T-helper 1 cell (primary cell): ENCODE measurements at regions not wholly inside any gene's neighbourhood (a gene's known extent, or its start where the extent isn't known, plus 50 kb on each side); places are given as distances from the start of the nearest gene placed in this dataset.
"Not testable (repeated sequence)": the region's sequence is repeated elsewhere in the genome, so short reads cannot be mapped to it uniquely, and the experiment has no call there.

Experiments
- DNase-seq, 5 donors: peaks; one replicate each; pipeline ENCODE4 v3.0.0-alpha.2; 2012 to 2020

DNA sequence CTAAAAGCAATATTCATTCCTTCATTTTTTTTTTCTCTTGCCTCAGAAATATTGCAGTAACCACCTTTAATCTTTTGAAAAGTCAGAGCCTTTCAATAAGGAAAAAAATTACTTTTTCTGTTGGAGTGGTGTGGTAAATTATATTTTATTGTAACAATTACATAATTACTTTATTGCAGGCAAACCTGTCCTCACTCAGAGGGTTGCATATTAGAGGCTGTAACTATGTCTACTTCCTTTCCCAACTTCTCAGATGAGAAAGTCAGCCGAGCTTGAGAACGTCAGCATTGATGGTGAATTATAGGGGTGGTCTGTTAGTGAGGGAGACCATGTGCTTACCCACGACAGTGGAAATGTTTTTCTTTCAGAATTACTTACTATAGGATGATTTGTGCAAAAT is 611.8 kb downstream of the KIF4B start:
- DNase-seq = no peak

DNA sequence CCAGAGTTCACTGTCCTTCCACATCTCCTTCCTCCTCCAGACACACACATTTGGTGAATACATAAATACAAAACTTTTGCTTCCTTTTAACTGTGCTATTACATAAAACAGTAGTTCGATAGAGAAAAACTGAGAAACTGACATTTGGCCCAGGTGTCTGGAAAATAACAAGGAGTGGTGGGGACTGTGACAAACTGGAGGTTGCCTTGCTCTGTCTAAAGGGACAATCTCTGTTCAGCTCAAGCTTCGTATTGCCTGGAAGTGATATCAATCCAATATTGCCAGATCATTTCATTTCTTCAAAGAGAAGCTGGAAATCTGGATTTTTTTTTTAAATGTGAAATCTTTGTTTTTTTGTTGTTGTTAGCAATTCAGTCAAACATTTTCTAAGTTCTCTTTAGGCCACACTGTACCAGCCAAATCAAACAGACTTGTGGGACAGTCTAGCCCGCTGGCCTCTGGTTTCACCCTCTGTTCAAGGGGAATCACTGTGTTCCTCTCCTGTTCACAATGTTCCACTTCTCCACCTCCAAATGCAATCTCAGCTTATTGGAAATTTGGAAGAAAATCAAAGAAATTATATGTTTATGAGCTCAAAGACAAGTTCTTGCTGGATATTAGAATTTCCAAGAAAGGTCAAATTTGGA is 612.5 kb downstream of the KIF4B start:
- no peak for DNase-seq

DNA sequence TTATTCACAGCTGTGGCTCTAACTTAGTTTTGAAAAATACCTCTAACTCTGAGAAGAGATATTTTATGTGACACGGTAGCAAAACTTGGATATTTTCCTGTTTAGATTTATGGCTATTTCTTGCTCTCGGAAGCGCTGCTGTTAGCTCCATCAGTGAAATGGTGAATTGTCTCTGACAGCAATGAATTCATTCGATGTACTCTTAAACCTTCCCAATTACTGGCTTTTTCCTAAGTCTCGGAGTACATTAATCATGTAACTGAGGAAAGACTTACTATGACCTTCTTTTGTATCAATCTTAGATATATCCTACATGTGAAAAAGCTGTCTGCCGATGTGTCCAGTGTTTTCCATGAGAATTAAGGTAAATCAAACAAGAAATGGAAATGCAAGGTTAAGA is 613.0 kb downstream of the KIF4B start:
- no peak for DNase-seq

DNA sequence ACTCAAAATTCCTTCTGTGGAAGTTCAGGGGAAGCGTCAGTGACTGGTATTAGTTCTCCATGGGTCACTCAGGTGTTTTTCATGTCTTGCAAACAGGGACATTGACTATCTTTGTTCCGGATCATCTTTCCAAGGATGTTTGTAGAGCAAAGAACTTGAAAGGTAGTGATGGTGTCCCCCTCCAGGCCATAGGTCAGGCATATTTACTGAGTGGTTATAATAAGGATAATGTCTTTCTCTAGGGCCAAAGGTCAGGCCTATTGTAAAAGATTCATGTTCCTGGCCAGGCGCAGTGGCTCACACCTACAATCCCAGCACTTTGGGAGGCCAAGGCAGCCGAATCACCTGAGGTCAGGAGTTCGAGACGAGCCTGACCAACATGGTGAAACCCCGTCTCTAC is 614.8 kb downstream of the KIF4B start:
- DNase-seq = no peak

GRCh38 chr5:155629597-155629996 is 616.0 kb downstream of the KIF4B start:
- DNase-seq = no peak

DNA sequence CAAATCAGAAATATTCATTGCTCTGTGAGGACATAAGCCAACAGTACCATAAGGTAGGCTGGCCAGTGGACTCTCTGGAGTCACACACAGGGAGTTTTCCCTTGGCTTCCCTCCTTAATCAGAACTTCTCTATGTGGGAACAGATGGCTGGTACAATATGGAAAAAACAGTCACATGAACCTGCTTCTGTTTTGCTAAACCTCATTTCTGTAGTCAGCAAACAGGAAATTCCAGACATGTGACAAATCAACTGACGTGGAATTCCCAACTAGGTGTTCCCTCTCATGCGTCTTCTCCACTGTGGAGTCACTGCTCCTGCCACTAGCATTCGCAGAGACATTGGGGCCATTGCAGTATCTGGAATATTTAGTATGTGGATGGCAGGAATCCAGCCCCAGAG is 617.6 kb downstream of the KIF4B start:
- DNase-seq = no peak

DNA sequence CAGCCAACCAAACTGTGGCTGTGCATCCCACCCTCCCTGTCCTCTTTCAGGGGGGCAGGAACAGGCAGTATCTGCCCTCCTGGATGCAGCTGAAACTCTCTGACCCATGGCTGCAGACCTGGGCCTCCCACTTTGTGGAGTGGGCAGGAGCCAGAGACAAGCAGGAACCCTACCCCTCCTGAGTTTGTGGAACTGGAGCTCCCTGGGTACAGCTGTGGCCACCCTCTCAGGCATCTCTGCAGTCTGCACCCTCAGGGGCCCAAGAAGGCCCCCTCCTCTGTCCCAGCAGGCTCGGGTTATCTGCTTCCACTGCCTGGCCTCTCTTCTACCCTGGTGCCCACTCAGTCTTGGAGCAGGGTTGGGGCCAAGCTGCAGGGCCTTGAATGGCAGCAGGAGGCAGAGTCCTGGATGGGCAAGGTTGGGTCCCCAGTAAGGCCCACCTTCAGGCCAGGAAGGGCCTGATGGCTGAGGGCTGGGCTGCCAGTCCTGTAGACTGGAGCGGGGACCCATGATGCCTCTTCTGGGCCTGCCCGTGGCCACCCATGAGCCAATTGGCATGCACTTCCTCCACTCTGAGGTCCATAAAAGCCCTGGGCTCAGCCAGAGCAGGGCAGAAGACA is 619.9 kb downstream of the KIF4B start:
- no peak for DNase-seq

DNA sequence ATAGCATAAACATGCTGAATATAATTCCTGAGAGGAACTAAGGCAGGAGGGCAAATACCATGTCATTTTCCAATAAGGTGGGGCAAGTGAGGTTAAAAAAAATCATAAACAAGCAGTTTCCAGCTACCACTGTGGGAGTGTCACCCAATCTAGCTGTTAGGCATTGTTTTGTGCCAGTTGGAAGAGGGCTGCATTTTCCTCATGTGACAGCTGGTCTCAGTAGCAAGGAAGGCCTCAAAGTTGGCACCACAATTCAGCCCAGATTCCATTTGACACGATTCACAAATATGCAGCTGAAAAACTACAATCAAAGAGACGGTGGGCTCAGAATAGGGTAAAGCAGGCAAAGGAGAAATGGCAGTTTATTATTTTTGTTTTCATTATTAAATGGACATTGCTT is 636.1 kb downstream of the KIF4B start:
- no peak for DNase-seq

GRCh38 chr5:155655569-155655968 is 642.0 kb downstream of the KIF4B start:
- DNase-seq = no peak

DNA sequence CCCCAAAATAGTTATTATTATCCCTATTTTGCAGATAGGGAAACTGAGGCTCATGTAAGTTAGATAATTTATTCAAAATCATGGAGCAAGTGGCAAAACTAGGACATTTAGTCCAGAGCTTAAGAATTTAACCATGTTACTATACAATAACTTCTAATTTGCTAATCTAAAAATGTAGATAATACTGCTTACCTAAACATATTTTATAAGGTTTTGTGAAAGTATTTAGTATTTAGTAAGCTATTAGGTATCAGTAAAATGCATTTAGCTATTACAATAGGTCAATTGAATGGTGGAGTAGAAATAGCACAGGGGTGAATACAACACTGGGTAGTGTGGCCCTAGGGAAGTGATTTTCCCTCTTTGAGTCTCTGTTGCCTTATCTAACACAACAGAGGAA is 648.3 kb downstream of the KIF4B start:
- DNase-seq = no peak

DNA sequence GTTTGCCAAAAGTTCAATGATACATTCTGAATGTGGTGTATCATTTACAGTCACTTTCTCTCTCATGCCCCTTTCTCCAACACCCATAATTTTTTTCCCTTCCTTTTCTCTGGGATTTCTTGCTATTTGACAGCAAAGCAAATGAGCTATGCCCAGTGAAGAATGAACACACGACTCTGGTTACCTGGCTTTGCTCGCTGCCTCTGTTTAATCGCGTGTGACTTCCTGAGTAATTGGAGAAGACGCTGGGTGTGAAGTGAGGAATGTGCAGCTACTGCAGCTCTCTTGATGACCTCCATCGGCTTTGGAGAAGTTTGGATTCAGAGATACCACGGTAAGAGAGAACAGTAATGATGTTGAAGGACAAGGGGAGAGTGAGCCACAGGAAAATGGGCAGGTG is 651.8 kb downstream of the KIF4B start:
- no peak for DNase-seq

GRCh38 chr5:155672001-155672400 is 655.0 kb upstream of the SGCD start:
- DNase-seq = not testable (repeated sequence)

GRCh38 chr5:155676967-155677366 is 650.0 kb upstream of the SGCD start:
- DNase-seq = no peak

DNA sequence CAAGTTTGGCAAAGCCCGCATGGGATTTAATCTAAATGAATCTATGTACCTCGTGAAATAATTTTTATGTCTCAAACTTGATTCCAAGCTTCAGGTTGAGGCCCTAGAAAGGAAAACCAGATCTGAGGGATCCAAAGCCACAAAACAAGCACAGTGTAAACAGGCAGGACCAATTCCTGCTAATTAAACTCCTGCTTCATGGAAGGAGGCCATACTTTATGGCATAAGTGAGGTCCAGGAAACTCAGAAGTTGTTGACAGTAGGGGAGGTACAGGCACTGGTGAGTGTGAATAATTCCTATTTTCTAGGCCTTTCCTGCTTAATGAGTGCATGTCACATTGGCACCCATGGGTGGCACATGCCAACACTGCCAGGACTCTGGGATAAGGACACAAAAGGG is 648.6 kb upstream of the SGCD start:
- DNase-seq = no peak

- no peak for DNase-seq
Observed at GRCh38 chr5:155679530-155679929, 647.4 kb upstream of the SGCD start.

DNA sequence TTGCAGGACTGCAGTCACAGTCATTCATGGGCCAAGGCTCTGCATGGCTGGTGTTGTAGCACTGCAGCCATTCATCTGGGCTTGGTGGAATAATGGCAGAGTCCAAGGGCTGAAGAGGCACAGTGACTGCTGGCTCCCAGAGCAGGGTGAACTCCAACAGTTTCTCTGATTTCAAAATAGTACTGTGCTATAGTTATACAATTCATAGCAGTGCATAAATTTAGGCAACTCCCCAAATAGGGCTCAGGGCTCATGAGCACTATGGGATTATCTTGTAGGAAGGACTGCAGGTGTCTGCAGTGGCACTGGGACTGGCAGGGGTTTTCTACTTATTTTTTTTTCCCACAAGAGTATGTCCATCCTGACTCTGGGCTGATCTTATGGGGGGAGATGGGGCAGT is 642.5 kb upstream of the SGCD start:
- no peak for DNase-seq

DNA sequence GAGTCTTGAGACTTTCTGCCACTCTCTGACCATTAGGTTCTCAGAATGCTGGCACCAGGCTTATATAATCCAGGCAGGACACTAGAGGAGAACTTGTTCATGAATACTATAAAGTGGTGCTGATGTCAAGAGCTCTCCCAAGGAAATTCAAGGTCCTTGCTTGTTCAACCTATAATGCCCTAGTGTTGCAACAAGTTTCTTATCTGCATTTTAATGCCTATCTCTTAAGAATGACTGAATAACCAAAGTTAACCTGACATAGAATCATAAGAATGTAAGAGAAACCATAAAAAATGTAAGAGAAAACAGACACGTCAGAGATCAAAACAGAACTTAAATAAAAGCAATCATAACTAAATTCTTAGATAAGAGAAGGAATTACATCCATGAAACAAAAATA is 640.8 kb upstream of the SGCD start:
- no peak for DNase-seq

DNA sequence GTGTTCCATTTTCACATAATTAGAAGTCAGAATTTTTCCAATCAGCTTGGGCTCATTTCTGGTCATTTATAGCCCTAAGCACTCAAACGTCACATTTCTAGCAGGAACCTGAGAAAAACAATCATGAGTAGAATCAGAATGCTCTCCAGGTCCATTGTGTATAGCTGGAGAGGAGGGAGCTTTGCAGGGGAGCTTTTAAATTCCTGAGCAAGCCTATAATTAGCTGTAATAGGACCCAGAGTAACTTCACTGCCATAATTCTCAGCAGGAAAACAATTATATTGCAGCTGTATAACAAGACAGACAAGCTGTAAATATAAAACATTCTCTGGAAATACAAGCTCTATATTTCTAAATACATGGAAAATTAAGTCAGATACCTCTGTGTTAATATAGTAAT is 637.6 kb upstream of the SGCD start:
- DNase-seq = no peak

DNA sequence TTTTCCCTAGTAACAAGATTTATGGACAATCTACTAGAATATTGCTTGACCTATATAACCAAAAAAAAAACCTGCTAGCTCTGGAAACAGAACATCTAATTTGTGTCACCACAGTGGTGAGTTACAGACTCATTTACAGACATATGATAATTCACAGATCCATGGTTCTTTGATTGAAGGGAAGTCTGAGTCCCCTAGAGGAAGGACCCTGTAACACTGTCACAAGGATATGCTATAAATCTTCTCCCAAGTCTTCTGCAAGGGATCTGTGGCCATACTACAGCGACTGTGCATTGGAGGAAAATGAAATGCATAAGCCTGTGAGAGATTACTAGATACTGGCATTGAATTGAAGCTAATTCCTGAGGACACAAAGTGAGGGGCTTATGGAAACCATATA is 630.6 kb upstream of the SGCD start:
- DNase-seq = no peak

DNA sequence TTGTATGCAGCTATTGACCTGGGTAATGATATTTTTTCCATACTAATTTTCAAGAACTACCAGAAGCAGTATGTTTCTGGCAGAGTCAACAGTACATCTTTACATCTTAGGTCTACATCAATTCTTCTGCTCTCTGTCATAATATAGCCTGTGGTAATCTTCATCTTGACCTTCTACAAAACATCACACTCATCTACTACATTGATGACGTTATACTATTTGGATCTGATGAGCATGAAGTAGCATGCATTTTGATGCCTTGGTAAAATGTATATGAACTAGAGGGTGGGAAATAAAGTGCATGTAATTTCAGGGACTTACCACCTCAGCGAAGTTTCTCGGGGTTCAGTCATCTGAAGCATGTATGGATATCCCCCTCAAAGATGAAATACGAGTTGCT is 629.7 kb upstream of the SGCD start:
- DNase-seq = no peak

- DNase-seq = no peak
Observed at GRCh38 chr5:155699385-155699784, 627.6 kb upstream of the SGCD start.

GRCh38 chr5:155700333-155700732 is 626.6 kb upstream of the SGCD start:
- no peak for DNase-seq

- no peak for DNase-seq
Observed at GRCh38 chr5:155711882-155712281, 615.1 kb upstream of the SGCD start.

GRCh38 chr5:155714435-155714834 is 612.5 kb upstream of the SGCD start:
- not testable (repeated sequence) for DNase-seq

DNA sequence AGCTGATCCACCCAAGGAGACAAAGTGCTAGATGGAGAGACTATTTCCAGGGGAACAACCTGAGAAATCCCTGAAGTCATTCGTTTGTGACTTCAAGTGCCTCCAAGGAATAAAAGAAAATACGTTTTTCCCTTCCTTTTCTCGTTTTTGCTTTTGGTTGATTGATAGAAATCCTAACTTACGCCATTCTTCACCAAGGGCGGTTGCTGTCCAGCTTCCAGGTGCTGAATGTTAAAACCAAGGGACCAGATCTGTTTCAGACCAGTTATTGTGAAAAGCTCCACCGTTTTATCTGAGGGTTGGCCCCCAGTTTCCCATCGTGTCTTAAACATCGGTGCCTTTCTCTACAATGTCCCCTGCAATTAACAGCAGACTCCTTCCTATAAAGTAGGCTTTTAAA is 600.7 kb upstream of the SGCD start:
- no peak for DNase-seq
